HG03039 (cell line): ENCODE measurements at regions not wholly inside any gene's neighbourhood (a gene's known extent, or its start where the extent isn't known, plus 50 kb on each side); places are given as distances from the start of the nearest gene placed in this dataset.

Experiments
- ATAC-seq: cut with Tn5 transposase; IDR thresholded peaks from one replicate; pipeline ENCODE4 v1.9.1; 2021; ENCODE audit warnings: mild to moderate bottlenecking, moderate library complexity; ENCODE audit not compliant: unreplicated experiment

GRCh38 chr15:70337277-70338186, 239.8 kb upstream of the TLE3 start:
- no peak for ATAC-seq

DNA sequence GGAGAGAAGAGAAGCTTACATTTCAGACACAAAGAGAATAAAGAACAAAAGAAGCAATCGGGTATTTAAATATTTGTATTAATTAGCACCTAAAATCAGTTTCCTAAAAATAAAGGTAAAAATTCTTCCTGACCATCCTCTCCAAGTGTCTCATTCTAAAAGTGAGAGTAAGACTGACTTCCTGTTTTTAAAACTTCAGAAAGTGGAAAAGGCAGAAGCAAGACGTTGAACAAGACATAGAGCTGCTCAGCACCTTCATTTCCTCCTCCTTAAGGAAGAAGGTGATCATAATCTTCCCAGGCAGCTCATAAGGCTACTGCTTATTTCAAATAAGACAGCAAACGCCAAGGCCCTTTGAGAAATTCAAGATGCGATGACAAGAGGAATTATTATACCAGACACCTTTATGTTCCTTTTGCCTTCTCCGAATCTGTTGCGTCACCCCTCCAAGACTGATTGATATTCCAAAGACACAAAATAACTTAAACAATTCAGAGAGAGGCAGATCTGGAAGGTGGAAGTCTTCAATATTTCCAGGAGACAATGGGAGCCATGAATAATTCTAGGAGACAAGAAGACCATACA, 238.8 kb upstream of the TLE3 start:
- ATAC-seq, result no peak

- no peak for ATAC-seq
Observed at GRCh38 chr15:70334286-70334685, 236.6 kb upstream of the TLE3 start.

GRCh38 chr15:70329179-70329578, 231.5 kb upstream of the TLE3 start:
- ATAC-seq, result no peak

DNA sequence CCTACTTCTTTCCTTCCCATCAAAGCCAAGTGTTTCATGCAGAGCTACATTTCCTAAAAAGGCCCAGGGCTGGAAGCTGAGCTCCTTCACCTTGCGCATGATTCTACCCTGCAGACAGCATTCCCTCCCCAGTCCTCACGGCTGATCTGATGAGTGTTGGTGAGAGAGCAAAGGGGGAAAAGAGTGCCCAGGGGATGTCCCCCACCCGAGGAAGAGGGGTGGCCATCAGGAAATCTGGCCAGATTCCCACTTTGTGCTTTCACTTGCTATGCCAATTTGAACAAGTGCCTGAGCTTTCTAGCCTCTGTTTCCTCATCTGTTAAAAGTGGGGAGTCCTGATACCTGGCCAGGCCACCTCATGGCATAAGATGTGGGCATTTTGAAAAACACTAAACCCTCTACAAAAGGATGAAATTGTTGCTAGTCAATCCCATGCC, 231.0 kb upstream of the TLE3 start:
- no peak for ATAC-seq

DNA sequence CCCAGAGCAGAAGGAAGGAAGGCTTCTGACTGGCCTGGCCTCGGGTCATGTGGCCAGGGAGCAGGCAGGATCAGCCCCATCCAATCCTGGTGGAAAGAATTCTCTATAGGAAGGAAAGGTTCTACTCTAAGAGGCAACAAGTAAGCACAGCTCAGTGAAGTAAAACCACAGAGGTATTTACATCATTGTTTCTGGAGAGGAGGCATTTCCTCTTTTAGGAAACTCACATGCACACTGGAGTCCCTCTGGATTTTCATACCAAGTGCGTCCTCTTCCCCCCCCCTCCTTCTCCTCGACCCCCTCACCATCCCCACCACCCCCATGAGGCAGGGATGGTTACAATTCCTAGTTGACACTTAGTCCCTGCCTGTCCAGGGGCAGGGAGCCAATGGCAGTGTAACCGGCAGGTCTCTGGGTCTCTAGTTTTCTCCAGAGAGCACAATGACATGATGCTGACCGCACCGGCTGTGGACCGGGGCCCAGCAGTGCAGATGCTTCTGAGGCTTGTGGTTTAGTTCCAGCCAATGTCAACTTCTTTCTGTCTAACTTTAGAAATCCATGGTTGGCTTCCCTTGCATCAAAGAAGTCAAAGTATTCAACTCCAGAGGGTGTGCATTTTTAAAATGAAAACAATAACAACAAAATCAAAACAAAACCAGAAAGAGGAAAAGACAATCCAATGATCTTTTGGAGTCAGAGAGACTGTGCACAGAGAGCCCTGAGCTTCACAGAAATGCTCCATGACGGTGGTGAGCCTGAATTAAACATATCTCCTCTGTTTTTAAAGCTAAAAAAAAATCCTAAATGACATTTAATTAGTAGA, 230.3 kb upstream of the TLE3 start:
- no peak for ATAC-seq

DNA sequence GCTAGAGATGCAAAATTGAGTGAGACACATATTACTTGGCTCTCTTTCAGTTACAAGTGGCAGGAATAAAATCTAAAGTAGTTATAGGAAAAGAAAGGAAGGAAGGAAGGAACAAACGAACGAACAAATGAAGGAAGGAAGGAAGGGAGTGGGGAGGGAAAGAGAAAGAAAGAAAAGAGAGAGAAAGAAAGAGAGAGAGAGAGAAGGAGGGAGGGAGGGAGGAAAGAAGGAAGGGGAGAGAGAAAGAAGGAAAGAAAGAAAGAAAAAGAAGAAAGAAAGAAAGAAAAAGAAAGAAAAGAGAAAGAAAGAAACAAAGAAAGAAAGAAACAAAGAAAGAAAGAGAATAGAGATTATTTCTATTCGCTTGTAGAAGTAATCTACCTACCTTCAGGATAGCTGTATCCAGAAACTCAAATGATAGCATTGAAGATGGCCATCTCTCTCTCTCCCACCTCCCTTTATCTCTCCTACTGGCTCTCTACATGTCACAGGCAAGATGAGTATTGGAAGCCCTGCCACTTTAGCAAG, 229.7 kb upstream of the TLE3 start:
- no peak for ATAC-seq

- ATAC-seq, result no peak
Observed at GRCh38 chr15:70324001-70324974, 226.6 kb upstream of the TLE3 start.

DNA sequence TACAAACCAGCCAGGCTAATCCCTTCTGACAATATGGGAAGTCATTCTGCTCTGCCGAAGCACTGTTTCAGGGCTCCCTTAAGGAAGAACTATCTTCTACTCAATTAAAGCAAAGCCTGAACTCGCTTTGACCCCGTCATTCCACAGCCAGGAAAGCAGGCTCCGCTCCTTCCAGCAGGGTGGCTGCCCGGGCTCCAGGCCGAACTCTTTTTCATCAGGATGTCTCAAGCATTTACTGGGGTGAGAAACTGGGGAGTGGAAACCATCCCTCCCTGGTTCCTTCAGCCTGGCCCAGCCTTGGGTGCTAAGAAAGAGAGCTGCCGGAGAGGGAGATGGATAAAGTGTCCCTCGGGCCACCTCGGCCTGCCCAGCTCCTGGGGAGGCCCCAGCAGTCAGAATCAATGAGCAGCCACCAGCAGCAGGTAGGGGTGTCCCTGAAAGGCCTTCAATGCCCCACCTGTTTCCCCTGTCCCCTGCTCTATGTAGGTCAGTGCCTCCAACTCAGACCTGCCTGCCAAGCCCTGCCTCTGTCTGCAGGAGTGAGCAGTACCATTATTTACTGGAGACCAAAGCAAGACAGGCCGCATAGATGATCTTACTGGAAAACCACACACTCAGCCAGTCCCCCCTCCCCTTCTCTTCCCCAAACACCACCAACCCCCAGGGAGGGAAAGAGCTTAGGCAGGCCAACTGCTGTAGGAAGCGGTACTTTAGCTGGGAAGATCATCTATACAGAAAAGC, 225.6 kb upstream of the TLE3 start:
- no peak for ATAC-seq

GRCh38 chr15:70322051-70322668, 224.4 kb upstream of the TLE3 start:
- ATAC-seq, result no peak

DNA sequence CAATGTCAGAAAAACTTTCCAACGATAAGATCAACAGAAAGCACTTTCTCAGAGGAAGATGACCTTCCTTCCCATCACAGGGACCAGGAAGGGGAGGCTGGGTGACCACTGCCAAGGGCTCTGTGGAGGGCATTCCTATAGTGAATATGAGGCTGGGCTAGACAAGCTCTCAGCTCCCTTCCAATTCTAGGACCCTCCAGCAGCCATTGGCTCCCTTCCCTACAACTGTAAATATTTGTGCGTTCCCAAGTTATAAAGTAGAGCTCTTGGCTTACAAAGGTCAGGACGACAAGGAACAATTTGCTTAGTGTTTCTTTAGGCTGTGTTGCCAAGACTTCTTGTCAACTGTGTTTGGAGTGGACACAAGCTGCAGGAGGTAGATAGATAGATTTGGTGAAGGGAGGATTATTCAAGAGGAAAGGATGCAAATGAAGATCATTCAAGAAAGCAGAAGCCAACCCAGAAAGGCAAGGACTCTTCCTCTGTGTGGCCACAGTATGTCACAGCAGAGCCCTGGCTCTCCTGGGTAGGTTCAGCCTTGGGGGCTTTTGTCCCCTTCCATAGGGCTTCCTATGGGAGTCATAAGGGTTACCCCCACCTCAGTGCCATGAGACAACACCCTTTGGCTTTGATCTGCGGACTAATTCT, 223.6 kb upstream of the TLE3 start:
- no peak for ATAC-seq

DNA sequence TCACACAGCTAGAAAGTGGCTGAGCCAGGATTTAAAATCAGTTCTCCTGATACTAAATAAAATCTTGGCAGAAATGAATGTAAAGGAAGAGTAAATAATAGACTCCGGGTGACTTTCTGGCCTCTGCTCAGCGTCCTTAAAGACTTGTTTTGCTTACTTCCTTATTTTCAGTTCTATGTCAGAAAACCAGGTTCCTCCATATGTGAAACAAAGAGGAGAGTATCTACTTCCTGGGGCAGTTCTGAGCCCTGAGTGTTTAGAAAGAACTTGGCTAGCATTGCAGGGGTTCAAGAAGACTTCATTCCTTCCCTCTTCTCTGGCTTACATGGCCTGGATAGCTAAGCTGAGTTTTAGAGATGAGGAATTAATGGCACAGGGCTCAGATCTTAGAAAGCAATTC, 222.8 kb upstream of the TLE3 start:
- no peak for ATAC-seq

DNA sequence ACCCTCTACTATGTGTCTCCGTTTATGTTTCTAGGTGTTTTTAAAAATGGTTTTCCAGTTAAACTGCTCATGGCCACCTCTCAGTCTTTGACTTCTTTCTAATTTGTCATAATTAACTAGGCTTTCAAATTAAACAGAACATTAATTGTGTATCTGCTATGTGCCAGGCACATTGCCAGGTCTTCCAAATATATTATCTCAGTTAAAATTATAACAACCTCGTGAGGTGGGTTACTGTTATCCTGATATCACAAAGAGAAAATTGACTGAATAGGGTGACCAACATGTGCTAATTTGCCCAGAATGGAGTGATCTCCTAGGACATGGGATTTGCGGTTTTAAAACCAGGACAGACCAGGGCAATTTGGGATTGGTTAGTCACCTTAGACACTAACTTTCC, 222.4 kb upstream of the TLE3 start:
- ATAC-seq, result no peak

GRCh38 chr15:70319466-70319865, 221.7 kb upstream of the TLE3 start:
- ATAC-seq, result peak; percentile 68

- ATAC-seq, result no peak
Observed at GRCh38 chr15:70318594-70319465, 221.1 kb upstream of the TLE3 start.

GRCh38 chr15:70316059-70316600, 218.4 kb upstream of the TLE3 start:
- ATAC-seq, result no peak

DNA sequence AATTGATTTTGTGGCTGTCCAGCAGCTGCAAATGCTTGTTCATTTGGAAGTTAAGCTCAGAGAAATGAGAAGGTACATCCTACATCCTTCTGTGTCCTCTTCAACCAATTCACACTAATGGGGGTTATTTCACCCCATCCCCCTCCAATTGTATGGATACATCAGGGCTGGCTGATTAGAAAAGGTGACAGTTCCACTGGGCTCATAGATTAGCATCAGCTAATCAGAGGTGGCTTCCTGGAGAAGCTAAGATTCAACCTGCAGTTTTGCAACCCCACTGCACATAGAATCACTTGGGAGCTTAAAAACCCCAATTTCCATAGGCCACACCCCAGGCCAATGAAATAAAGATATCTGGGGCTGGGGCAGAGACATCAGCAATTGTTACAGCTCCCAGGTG, 217.7 kb upstream of the TLE3 start:
- ATAC-seq, result no peak
